Neural progenitor cell (in vitro differentiated cells): ENCODE measurements at regions not wholly inside any gene's neighbourhood (a gene's known extent, or its start where the extent isn't known, plus 50 kb on each side); places are given as distances from the start of the nearest gene placed in this dataset.

Experiments
- DNase-seq: peaks from one replicate; pipeline ENCODE4 v3.0.0-alpha.2; 2016; ENCODE audit warnings: low spot score
- H2AFZ ChIP-seq: fragments of 200-600 bp; sonication (generic); replicated peaks from 2 replicates; pipeline ENCODE4 v1.6.1; 2016; ENCODE audit warnings: antibody characterized with exemption
- H3F3A ChIP-seq: fragments of 200-600 bp; sonication (generic); 2 replicates; pipeline ENCODE4 v1.6.1; 2016; ENCODE audit warnings: antibody characterized with exemption, low read depth
- H3K27ac ChIP-seq: fragments of 200-600 bp; sonication (generic); 2 replicates; pipeline ENCODE4 v1.5.1; 2016; ENCODE audit warnings: mild to moderate bottlenecking
- H3K27me3 ChIP-seq: fragments of 200-600 bp; sonication (generic); 2 replicates; pipeline ENCODE4 v1.6.1; 2016; ENCODE audit warnings: mild to moderate bottlenecking, moderate library complexity
- H3K36me3 ChIP-seq: fragments of 200-600 bp; sonication (generic); 2 replicates; pipeline ENCODE4 v1.5.1; 2016
- H3K4me1 ChIP-seq: fragments of 200-600 bp; sonication (generic); 2 replicates; pipeline ENCODE4 v1.6.1; 2016; ENCODE audit warnings: mixed run types
- H3K4me2 ChIP-seq: fragments of 200-600 bp; sonication (generic); 2 replicates; pipeline ENCODE4 v1.6.1; 2016
- H3K4me3 ChIP-seq: fragments of 200-600 bp; sonication (generic); 2 replicates; pipeline ENCODE4 v1.5.1; 2016
- H3K79me2 ChIP-seq: fragments of 200-600 bp; sonication (generic); 2 replicates; pipeline ENCODE4 v1.6.1; 2016; ENCODE audit warnings: low read depth
- H3K9ac ChIP-seq: fragments of 200-600 bp; sonication (generic); 2 replicates; pipeline ENCODE4 v1.6.1; 2016
- H3K9me3 ChIP-seq: fragments of 200-600 bp; sonication (generic); 2 replicates; pipeline ENCODE4 v1.5.1; 2016; ENCODE audit warnings: low read depth
- H4K20me1 ChIP-seq: fragments of 200-600 bp; sonication (generic); 2 replicates; pipeline ENCODE4 v1.6.1; 2016; ENCODE audit warnings: low read depth
- H3K27ac Mint-ChIP-seq: 3 replicates; pipeline ENCODE4 v1.8.0; 2021; ENCODE audit warnings: mixed read lengths
- H3K27me3 Mint-ChIP-seq: 2 replicates; pipeline ENCODE4 v1.8.0; 2022; ENCODE audit warnings: low read depth, mild to moderate bottlenecking, inconsistent platforms, moderate library complexity, mixed read lengths; ENCODE audit not compliant: insufficient read depth
- H3K36me3 Mint-ChIP-seq: 3 replicates; pipeline ENCODE4 v1.8.0; 2021; ENCODE audit warnings: mixed read lengths
- H3K4me1 Mint-ChIP-seq: 3 replicates; pipeline ENCODE4 v1.8.0; 2021; ENCODE audit warnings: mixed read lengths
- H3K4me3 Mint-ChIP-seq: 3 replicates; pipeline ENCODE4 v1.8.0; 2021; ENCODE audit warnings: mild to moderate bottlenecking, moderate library complexity, mixed read lengths
- H3K9me3 Mint-ChIP-seq: 3 replicates; pipeline ENCODE4 v1.8.0; 2020; ENCODE audit warnings: mixed read lengths
- CTCF ChIP-seq: fragments of 200-600 bp; sonication (generic); IDR thresholded peaks from 2 replicates; pipeline ENCODE4 v1.5.1; 2017; ENCODE audit warnings: antibody characterized with exemption, mild to moderate bottlenecking
- EZH2 ChIP-seq: fragments of 200-600 bp; sonication (generic); IDR thresholded peaks from 2 replicates; pipeline ENCODE4 v1.6.1; 2017; ENCODE audit warnings: antibody characterized with exemption, mild to moderate bottlenecking, moderate library complexity
- EZH2phosphoT487 ChIP-seq: fragments of 200-600 bp; sonication (generic); IDR thresholded peaks from 2 replicates; pipeline ENCODE4 v1.6.1; 2017; ENCODE audit warnings: antibody characterized with exemption

GRCh38 chr6:9431945-9432344, 982.9 kb downstream of the TFAP2A start:
- DNase-seq, result no peak
- Histone ChIP-seq H3F3A (no peaks in the 10 kb centered on the region), H3K4me2 (no peak overlapping the region), H2AFZ (no peak overlapping the region), H3K4me3 (no peak overlapping the region), H3K36me3 (no peaks in the 10 kb centered on the region), H3K4me1 (no peaks in the 10 kb centered on the region), H3K27me3 (no peaks in the 10 kb centered on the region), H3K27ac (no peak overlapping the region), H3K9ac (no peak overlapping the region), H3K9me3 (no peaks in the 10 kb centered on the region), H4K20me1 (no peaks in the 10 kb centered on the region), H3K79me2 (no peaks in the 10 kb centered on the region)
- Mint-ChIP-seq H3K9me3 (peaks cover 5% of the 10 kb centered on the region), H3K4me1 (no peaks in the 10 kb centered on the region), H3K36me3 (no peaks in the 10 kb centered on the region), H3K4me3 (no peak overlapping the region), H3K27me3 (no peaks in the 10 kb centered on the region), H3K27ac (no peak overlapping the region)
- no peak for TF ChIP-seq EZH2
- no peak for TF ChIP-seq CTCF
- no peak for TF ChIP-seq EZH2phosphoT487

GRCh38 chr6:9428421-9429172, 986.3 kb downstream of the TFAP2A start:
- Mint-ChIP-seq H3K4me3 (no peak overlapping the region), H3K4me1 (no peaks in the 10 kb centered on the region), H3K27ac (no peak overlapping the region)

GRCh38 chr6:9422138-9422537, 986.8 kb upstream of the SLC35B3 start:
- H3K4me1 ChIP-seq, result no peaks in the 10 kb centered on the region
- no peak overlapping the region for H3K27ac Mint-ChIP-seq
- no peaks in the 10 kb centered on the region for H3F3A ChIP-seq
- no peaks in the 10 kb centered on the region for H3K27me3 Mint-ChIP-seq
- no peak overlapping the region for H3K27ac ChIP-seq
- no peaks in the 10 kb centered on the region for H3K36me3 Mint-ChIP-seq
- TF ChIP-seq EZH2phosphoT487 (no peak), CTCF (no peak), EZH2 (no peak)
- H3K4me1 Mint-ChIP-seq, result no peaks in the 10 kb centered on the region
- no peak overlapping the region for H2AFZ ChIP-seq
- no peaks in the 10 kb centered on the region for H3K79me2 ChIP-seq
- no peak overlapping the region for H3K4me3 Mint-ChIP-seq
- no peaks in the 10 kb centered on the region for H3K36me3 ChIP-seq
- no peaks in the 10 kb centered on the region for H3K9me3 ChIP-seq
- no peak for DNase-seq
- no peak overlapping the region for H3K9ac ChIP-seq
- H3K9me3 Mint-ChIP-seq, result no peaks in the 10 kb centered on the region
- no peaks in the 10 kb centered on the region for H4K20me1 ChIP-seq
- no peaks in the 10 kb centered on the region for H3K27me3 ChIP-seq
- no peak overlapping the region for H3K4me2 ChIP-seq
- no peak overlapping the region for H3K4me3 ChIP-seq

More at GRCh38 chr6:9428421-9429172, 986.3 kb downstream of the TFAP2A start:
- H3K36me3 Mint-ChIP-seq, result no peaks in the 10 kb centered on the region
- Histone ChIP-seq H3K9me3 (no peaks in the 10 kb centered on the region), H3K9ac (no peak overlapping the region), H3K4me2 (no peak overlapping the region), H3K79me2 (no peaks in the 10 kb centered on the region), H4K20me1 (no peaks in the 10 kb centered on the region), H3K27ac (no peak overlapping the region), H3K4me3 (no peak overlapping the region), H3K36me3 (no peaks in the 10 kb centered on the region), H3K27me3 (no peaks in the 10 kb centered on the region), H2AFZ (no peak overlapping the region), H3K4me1 (no peaks in the 10 kb centered on the region), H3F3A (no peaks in the 10 kb centered on the region)
- TF ChIP-seq EZH2phosphoT487 (no peak), CTCF (no peak)
- H3K27me3 Mint-ChIP-seq, result no peaks in the 10 kb centered on the region
- DNase-seq, result no peak
- peaks cover 5% of the 10 kb centered on the region for H3K9me3 Mint-ChIP-seq
